ENCODE measurements at regions not wholly inside any gene's neighbourhood (a gene's known extent, or its start where the extent isn't known, plus 50 kb on each side); places are given as distances from the start of the nearest gene placed in this dataset.

GRCh38 chr20:41696428-41696827, 78.3 kb upstream of the CHD6 start:
- H3K4me3 ChIP-seq, result no peak overlapping the region
- H3K9me3 ChIP-seq, result no peaks in the 10 kb centered on the region
- H3K36me3 ChIP-seq, result no peaks in the 10 kb centered on the region
- TF ChIP-seq, protein P1, sequence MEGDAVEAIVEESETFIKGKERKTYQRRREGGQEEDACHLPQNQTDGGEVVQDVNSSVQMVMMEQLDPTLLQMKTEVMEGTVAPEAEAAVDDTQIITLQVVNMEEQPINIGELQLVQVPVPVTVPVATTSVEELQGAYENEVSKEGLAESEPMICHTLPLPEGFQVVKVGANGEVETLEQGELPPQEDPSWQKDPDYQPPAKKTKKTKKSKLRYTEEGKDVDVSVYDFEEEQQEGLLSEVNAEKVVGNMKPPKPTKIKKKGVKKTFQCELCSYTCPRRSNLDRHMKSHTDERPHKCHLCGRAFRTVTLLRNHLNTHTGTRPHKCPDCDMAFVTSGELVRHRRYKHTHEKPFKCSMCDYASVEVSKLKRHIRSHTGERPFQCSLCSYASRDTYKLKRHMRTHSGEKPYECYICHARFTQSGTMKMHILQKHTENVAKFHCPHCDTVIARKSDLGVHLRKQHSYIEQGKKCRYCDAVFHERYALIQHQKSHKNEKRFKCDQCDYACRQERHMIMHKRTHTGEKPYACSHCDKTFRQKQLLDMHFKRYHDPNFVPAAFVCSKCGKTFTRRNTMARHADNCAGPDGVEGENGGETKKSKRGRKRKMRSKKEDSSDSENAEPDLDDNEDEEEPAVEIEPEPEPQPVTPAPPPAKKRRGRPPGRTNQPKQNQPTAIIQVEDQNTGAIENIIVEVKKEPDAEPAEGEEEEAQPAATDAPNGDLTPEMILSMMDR (IDR thresholded peaks at IDR 0.05), result no peak
- no peak for TF ChIP-seq POLR2A (IDR thresholded peaks at IDR 0.05)
- H3K27me3 ChIP-seq, result no peaks in the 10 kb centered on the region
- H3K27ac ChIP-seq, result no peak overlapping the region
- DNase-seq, result no peak
- H3K4me1 ChIP-seq, result no peaks in the 10 kb centered on the region

DNA sequence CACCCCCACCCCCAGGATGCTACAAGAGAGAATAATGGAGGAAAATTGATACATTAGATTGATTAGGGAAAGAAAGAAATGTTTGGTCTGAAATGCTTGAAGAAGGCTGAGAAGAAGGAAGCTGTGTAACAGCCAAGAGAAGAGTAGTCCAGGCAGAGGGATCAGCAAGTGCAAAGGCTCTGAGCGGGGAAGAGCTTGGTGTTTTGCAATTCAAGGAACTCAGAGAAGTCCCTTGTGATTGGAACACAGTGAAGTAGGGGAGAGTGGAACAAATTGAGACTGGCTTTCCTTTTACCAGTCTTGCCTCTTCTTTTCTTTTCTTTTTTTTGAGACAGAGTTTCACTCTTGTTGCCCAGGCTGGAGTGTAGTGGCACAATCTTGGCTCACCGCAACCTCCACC, 76.6 kb upstream of the CHD6 start:
- no peak overlapping the region for H3K27ac ChIP-seq
- no peaks in the 10 kb centered on the region for H3K27me3 ChIP-seq
- TF ChIP-seq, protein P1 (IDR thresholded peaks at IDR 0.05), result no peak
- no peak for TF ChIP-seq POLR2A (IDR thresholded peaks at IDR 0.05)
- no peaks in the 10 kb centered on the region for H3K4me1 ChIP-seq
- peak overlapping the region in 2 of 4 donors; percentile 65 to 90 for H3K4me3 ChIP-seq
- H3K9me3 ChIP-seq, result no peaks in the 10 kb centered on the region
- H3K36me3 ChIP-seq, result no peaks in the 10 kb centered on the region
- no peak for DNase-seq

DNA sequence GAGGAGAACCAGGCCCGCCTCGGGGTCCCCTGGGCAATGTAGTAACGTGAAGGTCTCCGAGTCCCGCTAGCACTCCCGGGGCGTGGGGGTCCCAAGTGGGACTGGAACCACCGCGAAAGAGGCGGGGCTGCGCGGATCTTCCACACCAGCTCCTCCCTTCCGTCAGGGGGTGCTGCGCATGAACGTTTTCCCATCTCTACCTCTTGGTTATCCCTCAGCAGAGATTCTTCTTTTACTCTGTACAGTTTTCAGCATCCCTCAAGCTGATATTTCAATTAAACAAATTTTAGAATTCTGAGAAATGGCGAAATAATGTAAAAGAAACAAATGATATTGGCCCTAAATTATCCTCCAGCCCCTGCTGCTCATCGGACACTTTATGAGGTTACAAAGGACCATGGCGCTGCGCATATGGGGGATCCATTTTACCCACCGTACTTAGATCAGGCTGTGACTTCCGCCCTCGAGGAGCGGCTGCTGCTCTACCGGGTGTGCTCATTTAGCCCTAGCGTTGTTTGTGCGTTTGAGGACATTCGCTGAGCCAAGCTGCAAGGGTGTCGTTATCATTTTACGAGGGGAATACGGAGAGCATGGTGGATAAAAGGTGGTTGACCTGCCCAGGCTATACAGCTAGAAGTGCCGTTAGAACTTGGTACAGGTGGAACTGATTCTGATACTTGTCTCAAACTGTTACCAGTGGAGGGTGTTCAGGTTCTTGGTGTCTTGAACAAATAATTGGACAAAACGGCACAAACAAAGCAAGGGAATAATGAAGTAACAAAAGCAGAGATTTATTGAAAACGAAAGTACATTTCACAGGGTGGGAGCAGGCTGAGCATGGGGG, 75.2 kb upstream of the CHD6 start:
- peak; percentile 76 to 93 (median 82) for DNase-seq
- peak overlapping the region; percentile 59 to 90 (median 66) for H3K4me3 ChIP-seq
- no peaks in the 10 kb centered on the region for H3K36me3 ChIP-seq
- TF ChIP-seq, protein P1 (IDR thresholded peaks at IDR 0.05), result peak in 4 of 6 experiments; percentile 41 to 50 (median 50)
- TF ChIP-seq POLR2A (IDR thresholded peaks at IDR 0.05), result peak; percentile 30 to 34
- H3K4me1 ChIP-seq, result no peaks in the 10 kb centered on the region
- no peaks in the 10 kb centered on the region for H3K27me3 ChIP-seq
- H3K27ac ChIP-seq, result peak overlapping the region; percentile 91 to 94 (median 92)
- H3K9me3 ChIP-seq, result no peaks in the 10 kb centered on the region

- peak; percentile 79 to 95 (median 93) for DNase-seq
Measured at GRCh38 chr20:41692479-41693135, 74.4 kb upstream of the CHD6 start.

GRCh38 chr20:41691443-41691842, 73.3 kb upstream of the CHD6 start:
- H3K27me3 ChIP-seq, result no peaks in the 10 kb centered on the region
- H3K4me1 ChIP-seq, result no peaks in the 10 kb centered on the region
- DNase-seq, result no peak
- TF ChIP-seq POLR2A (IDR thresholded peaks at IDR 0.05), result no peak
- TF ChIP-seq, protein P1 (IDR thresholded peaks at IDR 0.05), result no peak
- no peaks in the 10 kb centered on the region for H3K36me3 ChIP-seq
- H3K4me3 ChIP-seq, result no peak overlapping the region
- no peak overlapping the region for H3K27ac ChIP-seq
- no peaks in the 10 kb centered on the region for H3K9me3 ChIP-seq

More at GRCh38 chr20:41692479-41693135, 74.4 kb upstream of the CHD6 start:
- H3K9me3 ChIP-seq, result no peaks in the 10 kb centered on the region
- H3K36me3 ChIP-seq, result no peaks in the 10 kb centered on the region
- TF ChIP-seq, protein P1 (IDR thresholded peaks at IDR 0.05), result no peak
- peak in 1 of 2 donors; percentile 10 for TF ChIP-seq POLR2A (IDR thresholded peaks at IDR 0.05)
- no peaks in the 10 kb centered on the region for H3K27me3 ChIP-seq
- H3K4me3 ChIP-seq, result peak overlapping the region; percentile 59 to 90 (median 66)
- peak overlapping the region; percentile 91 to 94 (median 92) for H3K27ac ChIP-seq
- H3K4me1 ChIP-seq, result no peaks in the 10 kb centered on the region

All from Peyer's patch (tissue), 4 donors.